Astrocyte (in vitro differentiated cells and primary cell): ENCODE measurements at regions not wholly inside any gene's neighbourhood (a gene's known extent, or its start where the extent isn't known, plus 50 kb on each side); places are given as distances from the start of the nearest gene placed in this dataset.
A peak's percentile ranks its signal among the peaks of the same experiment; 100 is the strongest.

Experiments
- DNase-seq: peaks from one replicate; pipeline ENCODE4 v3.0.0-alpha.2; 2010; ENCODE audit warnings: low read depth
- FAIRE-seq: peaks from 2 replicates; lab custom pipeline; 2011; peaks lifted over from hg19 to GRCh38; lab: Jason Lieb, UNC
- H2AFZ ChIP-seq: 2 replicates; pipeline ENCODE4 v1.6.0; 2012; ENCODE audit warnings: low read depth, low read length, inconsistent platforms
- H3K27ac ChIP-seq: 2 replicates; pipeline ENCODE4 v1.5.1; 2011; ENCODE audit warnings: low read depth, low read length, inconsistent platforms
- H3K27me3 ChIP-seq: 2 replicates; pipeline ENCODE4 v1.6.0; 2011; ENCODE audit warnings: low read length, inconsistent platforms; ENCODE audit not compliant: insufficient read depth
- H3K36me3 ChIP-seq: 2 replicates; pipeline ENCODE4 v1.5.1; 2011; ENCODE audit warnings: low read length, inconsistent platforms; ENCODE audit not compliant: insufficient read depth
- H3K4me1 ChIP-seq: 2 replicates; pipeline ENCODE4 v1.5.1; 2011; ENCODE audit warnings: low read length, inconsistent platforms; ENCODE audit not compliant: insufficient read depth
- H3K4me2 ChIP-seq: 2 replicates; pipeline ENCODE4 v1.6.0; 2012; ENCODE audit warnings: low read length, inconsistent platforms
- H3K4me3 ChIP-seq: 2 replicates; pipeline ENCODE4 v1.5.1; 2011; ENCODE audit warnings: low read depth, mild to moderate bottlenecking, low read length, inconsistent platforms; ENCODE audit not compliant: insufficient read depth
- H3K79me2 ChIP-seq: 2 replicates; pipeline ENCODE4 v1.6.0; 2012; ENCODE audit warnings: mild to moderate bottlenecking, low read length, inconsistent platforms; ENCODE audit not compliant: insufficient read depth
- H3K9ac ChIP-seq: 2 replicates; pipeline ENCODE4 v1.6.0; 2012; ENCODE audit warnings: mild to moderate bottlenecking, low read length, inconsistent platforms
- H3K9me3 ChIP-seq: 2 replicates; pipeline ENCODE4 v1.5.1; 2012; ENCODE audit warnings: low read depth, mild to moderate bottlenecking, low read length, inconsistent platforms; ENCODE audit not compliant: insufficient read depth
- H4K20me1 ChIP-seq: 2 replicates; pipeline ENCODE4 v1.6.0; 2012; ENCODE audit warnings: low read length, inconsistent platforms; ENCODE audit not compliant: insufficient read depth
- H3K27ac Mint-ChIP-seq: one replicate; pipeline ENCODE4 v1.8.0; 2021; ENCODE audit warnings: mild to moderate bottlenecking, mixed read lengths; ENCODE audit not compliant: unreplicated experiment
- H3K27me3 Mint-ChIP-seq: one replicate; pipeline ENCODE4 v1.8.0; 2021; ENCODE audit warnings: low read depth, mixed read lengths; ENCODE audit not compliant: unreplicated experiment
- H3K36me3 Mint-ChIP-seq: one replicate; pipeline ENCODE4 v1.8.0; 2021; ENCODE audit warnings: low read depth, mixed read lengths; ENCODE audit not compliant: unreplicated experiment
- H3K4me1 Mint-ChIP-seq: one replicate; pipeline ENCODE4 v1.8.0; 2021; ENCODE audit warnings: low read depth, mixed read lengths; ENCODE audit not compliant: unreplicated experiment
- H3K4me3 Mint-ChIP-seq: one replicate; pipeline ENCODE4 v1.8.0; 2021; ENCODE audit warnings: mild to moderate bottlenecking, moderate library complexity, mixed read lengths; ENCODE audit not compliant: unreplicated experiment
- H3K9me3 Mint-ChIP-seq: one replicate; pipeline ENCODE4 v1.8.0; 2021; ENCODE audit warnings: mild to moderate bottlenecking, mixed read lengths; ENCODE audit not compliant: unreplicated experiment
- CTCF ChIP-seq: IDR thresholded peaks from 2 replicates; pipeline ENCODE4 v1.5.1; 2011; ENCODE audit warnings: low read depth, mild to moderate bottlenecking, inconsistent platforms, low read length, moderate library complexity; ENCODE audit not compliant: insufficient read depth
- EZH2 ChIP-seq: IDR thresholded peaks from 2 replicates; pipeline ENCODE4 v1.6.1; 2012; ENCODE audit warnings: mild to moderate bottlenecking, low read length, inconsistent platforms; ENCODE audit not compliant: insufficient read depth

- no peaks in the 10 kb centered on the region for H3K36me3 Mint-ChIP-seq
- H3K9me3 Mint-ChIP-seq: no peaks in the 10 kb centered on the region
- H3K27ac Mint-ChIP-seq: peak overlapping the region; percentile 90
- Histone ChIP-seq H3K4me3 (no peak overlapping the region), H3K27me3 (peaks cover 10% of the 10 kb centered on the region), H3K36me3 (no peaks in the 10 kb centered on the region), H3K9me3 (no peaks in the 10 kb centered on the region), H3K27ac (peak overlapping the region; percentile 70), H3K9ac (peak overlapping the region; percentile 90), H2AFZ (no peak overlapping the region), H4K20me1 (peaks cover 11% of the 10 kb centered on the region), H3K79me2 (peaks cover 29% of the 10 kb centered on the region), H3K4me2 (peak overlapping the region; percentile 98), H3K4me1 (peaks cover 9% of the 10 kb centered on the region)
- H3K4me1 Mint-ChIP-seq: peaks cover 14% of the 10 kb centered on the region
- no peak for FAIRE-seq
- H3K27me3 Mint-ChIP-seq: no peaks in the 10 kb centered on the region
- TF ChIP-seq CTCF: no peak
- TF ChIP-seq EZH2: no peak
- DNase-seq: no peak
- H3K4me3 Mint-ChIP-seq: peak overlapping the region; percentile 94
Measured at GRCh38 chr3:11717301-11717700, 73.6 kb upstream of the VGLL4 start.

GRCh38 chr3:11716573-11717290, 73.0 kb upstream of the VGLL4 start:
- FAIRE-seq (no peak), DNase-seq (no peak)
- peaks cover 9% of the 10 kb centered on the region for H3K4me1 ChIP-seq
- H3K79me2 ChIP-seq: peaks cover 29% of the 10 kb centered on the region
- TF ChIP-seq CTCF (no peak), EZH2 (no peak)
- no peak overlapping the region for H3K4me3 ChIP-seq
- H3K4me2 ChIP-seq: peak overlapping the region; percentile 98
- H3K27me3 ChIP-seq: peaks cover 6% of the 10 kb centered on the region
- no peak overlapping the region for H2AFZ ChIP-seq
- H3K27ac ChIP-seq: no peak overlapping the region
- peaks cover 11% of the 10 kb centered on the region for H4K20me1 ChIP-seq
- Mint-ChIP-seq H3K27me3 (no peaks in the 10 kb centered on the region), H3K4me3 (peak overlapping the region; percentile 57), H3K27ac (peak overlapping the region; percentile 90), H3K4me1 (peaks cover 19% of the 10 kb centered on the region), H3K36me3 (peaks cover 2% of the 10 kb centered on the region), H3K9me3 (no peaks in the 10 kb centered on the region)
- no peak overlapping the region for H3K9ac ChIP-seq
- H3K36me3 ChIP-seq: no peaks in the 10 kb centered on the region
- H3K9me3 ChIP-seq: no peaks in the 10 kb centered on the region

DNA sequence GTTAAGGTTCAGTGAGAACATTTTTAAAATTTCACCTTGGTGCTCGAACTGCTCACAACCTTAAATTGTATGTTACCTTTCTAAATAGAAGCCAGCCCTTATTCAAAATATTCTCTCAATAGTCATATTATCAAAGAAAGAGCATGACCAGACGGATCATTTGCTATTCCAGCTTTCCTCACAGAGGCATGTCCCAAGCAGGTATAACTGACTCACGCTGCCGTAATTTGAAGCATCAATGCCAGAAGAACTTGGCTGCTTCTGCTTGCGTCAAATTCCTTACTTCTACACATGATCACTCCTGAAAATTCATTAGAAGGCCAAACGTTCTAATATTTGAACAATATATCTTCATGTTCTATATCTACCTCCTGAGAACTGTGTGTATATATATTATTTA, 69.5 kb upstream of the VGLL4 start:
- Mint-ChIP-seq H3K4me3 (no peak overlapping the region), H3K27ac (no peak overlapping the region), H3K4me1 (peaks cover 19% of the 10 kb centered on the region), H3K27me3 (no peaks in the 10 kb centered on the region), H3K36me3 (peaks cover 10% of the 10 kb centered on the region), H3K9me3 (peaks cover under 1% of the 10 kb centered on the region)
- TF ChIP-seq CTCF (no peak), EZH2 (no peak)
- H3K27ac ChIP-seq: no peak overlapping the region
- H3K4me1 ChIP-seq: peaks cover 4% of the 10 kb centered on the region
- no peaks in the 10 kb centered on the region for H3K27me3 ChIP-seq
- peaks cover 4% of the 10 kb centered on the region for H3K9me3 ChIP-seq
- peaks cover 39% of the 10 kb centered on the region for H3K79me2 ChIP-seq
- no peaks in the 10 kb centered on the region for H3K36me3 ChIP-seq
- no peak overlapping the region for H3K9ac ChIP-seq
- no peak overlapping the region for H3K4me3 ChIP-seq
- DNase-seq: no peak
- H4K20me1 ChIP-seq: peaks cover 11% of the 10 kb centered on the region
- FAIRE-seq: no peak
- H2AFZ ChIP-seq: no peak overlapping the region
- H3K4me2 ChIP-seq: no peak overlapping the region
